ENCODE measurements at regions not wholly inside any gene's neighbourhood (a gene's known extent, or its start where the extent isn't known, plus 50 kb on each side); places are given as distances from the start of the nearest gene placed in this dataset.

DNA sequence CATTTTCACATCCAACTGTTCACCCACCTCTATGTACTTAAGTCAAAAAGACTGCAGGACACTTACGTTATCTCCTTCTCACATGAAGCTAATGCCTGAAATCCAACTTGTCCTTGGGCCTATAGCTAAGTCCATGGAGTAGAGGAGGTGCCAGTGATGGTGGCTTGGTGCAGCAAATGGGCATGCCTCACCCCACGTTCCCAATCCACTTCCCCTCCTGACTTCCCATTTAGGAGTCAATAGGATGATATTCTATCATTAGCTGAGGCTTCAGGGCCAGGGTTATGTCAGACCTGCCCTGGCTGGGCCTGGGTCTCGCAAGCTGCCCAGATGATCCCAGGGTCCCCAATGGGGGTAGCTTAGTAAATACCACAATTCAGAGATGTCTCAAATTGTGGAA lies 410.4 kb downstream of the MAFB start:
- Histone ChIP-seq H3K4me2 (ENCODE audit: low read depth, low read length, poor library complexity, severe bottlenecking) (no peak overlapping the region), H2AFZ (ENCODE audit: low read depth, low read length, severe bottlenecking) (no peak overlapping the region), H3K36me3 (ENCODE audit: low read length) (no peaks in the 10 kb centered on the region), H3K4me3 (ENCODE audit: insufficient read depth, low read length, poor library complexity, severe bottlenecking) (no peak overlapping the region), H3K9me2 (replicated peaks; ENCODE audit: insufficient read depth, low read length) (no peaks in the 10 kb centered on the region), H3F3A (ENCODE audit: insufficient read depth) (no peaks in the 10 kb centered on the region), H3K79me2 (ENCODE audit: insufficient read depth, low read length) (no peaks in the 10 kb centered on the region), H3K9ac (ENCODE audit: low read length) (no peak overlapping the region), H3K27me3 (ENCODE audit: low read length) (no peaks in the 10 kb centered on the region), H3K9me3 (ENCODE audit: insufficient read depth, low read length) (no peaks in the 10 kb centered on the region), H3K27ac (ENCODE audit: low read depth, low read length) (no peak overlapping the region), H4K20me1 (ENCODE audit: low read depth, low read length) (no peaks in the 10 kb centered on the region)
- no peak for TF ChIP-seq EZH2phosphoT487 (conservative IDR thresholded peaks at IDR 0.05; ENCODE audit: low read length)
- TF ChIP-seq, protein P1, sequence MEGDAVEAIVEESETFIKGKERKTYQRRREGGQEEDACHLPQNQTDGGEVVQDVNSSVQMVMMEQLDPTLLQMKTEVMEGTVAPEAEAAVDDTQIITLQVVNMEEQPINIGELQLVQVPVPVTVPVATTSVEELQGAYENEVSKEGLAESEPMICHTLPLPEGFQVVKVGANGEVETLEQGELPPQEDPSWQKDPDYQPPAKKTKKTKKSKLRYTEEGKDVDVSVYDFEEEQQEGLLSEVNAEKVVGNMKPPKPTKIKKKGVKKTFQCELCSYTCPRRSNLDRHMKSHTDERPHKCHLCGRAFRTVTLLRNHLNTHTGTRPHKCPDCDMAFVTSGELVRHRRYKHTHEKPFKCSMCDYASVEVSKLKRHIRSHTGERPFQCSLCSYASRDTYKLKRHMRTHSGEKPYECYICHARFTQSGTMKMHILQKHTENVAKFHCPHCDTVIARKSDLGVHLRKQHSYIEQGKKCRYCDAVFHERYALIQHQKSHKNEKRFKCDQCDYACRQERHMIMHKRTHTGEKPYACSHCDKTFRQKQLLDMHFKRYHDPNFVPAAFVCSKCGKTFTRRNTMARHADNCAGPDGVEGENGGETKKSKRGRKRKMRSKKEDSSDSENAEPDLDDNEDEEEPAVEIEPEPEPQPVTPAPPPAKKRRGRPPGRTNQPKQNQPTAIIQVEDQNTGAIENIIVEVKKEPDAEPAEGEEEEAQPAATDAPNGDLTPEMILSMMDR (IDR thresholded peaks at IDR 0.05; ENCODE audit: insufficient read depth, low read length, poor library complexity, severe bottlenecking): no peak

DNA sequence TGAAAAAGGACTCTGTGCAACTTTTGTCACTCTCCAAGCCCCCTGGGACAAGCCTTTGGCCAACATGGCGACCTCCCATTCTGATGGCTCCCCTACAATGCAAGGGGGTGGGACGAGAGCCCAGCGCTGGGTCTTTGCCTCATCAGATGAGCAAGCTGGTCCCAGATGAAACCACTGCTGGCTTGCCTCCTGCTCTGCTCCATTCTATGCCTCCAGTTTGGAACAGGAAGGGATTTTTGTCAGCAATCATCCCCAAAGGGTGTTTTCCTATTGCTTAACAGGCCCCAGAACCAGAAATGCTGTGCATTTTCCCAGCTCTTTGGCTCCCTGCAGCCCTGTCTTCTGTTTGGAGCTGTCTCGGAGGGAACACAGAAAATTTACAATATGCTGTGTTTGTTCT lies 412.7 kb downstream of the MAFB start:
- no peak overlapping the region for H2AFZ ChIP-seq (ENCODE audit: low read depth, low read length, severe bottlenecking)
- no peak overlapping the region for H3K4me2 ChIP-seq (ENCODE audit: low read depth, low read length, poor library complexity, severe bottlenecking)
- H3K4me3 ChIP-seq (ENCODE audit: insufficient read depth, low read length, poor library complexity, severe bottlenecking): no peak overlapping the region
- H3F3A ChIP-seq (ENCODE audit: insufficient read depth): no peaks in the 10 kb centered on the region
- H4K20me1 ChIP-seq (ENCODE audit: low read depth, low read length): no peaks in the 10 kb centered on the region
- no peak overlapping the region for H3K27ac ChIP-seq (ENCODE audit: low read depth, low read length)
- no peaks in the 10 kb centered on the region for H3K36me3 ChIP-seq (ENCODE audit: low read length)
- no peak overlapping the region for H3K9ac ChIP-seq (ENCODE audit: low read length)
- no peak for TF ChIP-seq EZH2phosphoT487 (conservative IDR thresholded peaks at IDR 0.05; ENCODE audit: low read length)
- TF ChIP-seq, protein P1 (IDR thresholded peaks at IDR 0.05; ENCODE audit: insufficient read depth, low read length, poor library complexity, severe bottlenecking): no peak
- no peaks in the 10 kb centered on the region for H3K9me3 ChIP-seq (ENCODE audit: insufficient read depth, low read length)
- H3K9me2 ChIP-seq (replicated peaks; ENCODE audit: insufficient read depth, low read length): no peaks in the 10 kb centered on the region
- no peaks in the 10 kb centered on the region for H3K79me2 ChIP-seq (ENCODE audit: insufficient read depth, low read length)
- H3K27me3 ChIP-seq (ENCODE audit: low read length): no peaks in the 10 kb centered on the region

DNA sequence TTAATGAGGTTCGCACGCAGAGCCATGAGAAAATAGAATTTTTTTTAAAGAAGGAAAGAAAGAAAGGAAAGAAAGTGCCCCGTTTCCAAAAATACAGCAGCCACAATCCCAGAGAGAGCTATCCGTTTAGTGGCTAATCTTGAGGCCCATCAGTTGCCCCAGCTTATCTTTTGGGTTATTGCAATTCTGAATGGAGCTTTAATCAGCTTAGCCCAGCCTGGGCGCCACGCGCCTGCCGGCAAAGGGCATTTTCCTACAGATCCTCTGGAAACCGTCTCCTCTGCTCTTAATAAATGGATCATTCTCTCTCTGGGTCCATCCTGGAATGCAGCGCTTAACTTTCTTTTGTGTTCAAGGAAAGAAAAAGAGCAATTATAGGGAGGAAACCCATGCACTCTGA lies 413.3 kb downstream of the MAFB start:
- no peak overlapping the region for H2AFZ ChIP-seq (ENCODE audit: low read depth, low read length, severe bottlenecking)
- H3K79me2 ChIP-seq (ENCODE audit: insufficient read depth, low read length): no peaks in the 10 kb centered on the region
- H3K4me2 ChIP-seq (ENCODE audit: low read depth, low read length, poor library complexity, severe bottlenecking): no peak overlapping the region
- H3K36me3 ChIP-seq (ENCODE audit: low read length): no peaks in the 10 kb centered on the region
- no peaks in the 10 kb centered on the region for H4K20me1 ChIP-seq (ENCODE audit: low read depth, low read length)
- TF ChIP-seq EZH2phosphoT487 (conservative IDR thresholded peaks at IDR 0.05; ENCODE audit: low read length): no peak
- TF ChIP-seq, protein P1 (IDR thresholded peaks at IDR 0.05; ENCODE audit: insufficient read depth, low read length, poor library complexity, severe bottlenecking): no peak
- H3K4me3 ChIP-seq (ENCODE audit: insufficient read depth, low read length, poor library complexity, severe bottlenecking): no peak overlapping the region
- no peaks in the 10 kb centered on the region for H3K9me2 ChIP-seq (replicated peaks; ENCODE audit: insufficient read depth, low read length)
- H3F3A ChIP-seq (ENCODE audit: insufficient read depth): no peaks in the 10 kb centered on the region
- no peak overlapping the region for H3K9ac ChIP-seq (ENCODE audit: low read length)
- no peaks in the 10 kb centered on the region for H3K9me3 ChIP-seq (ENCODE audit: insufficient read depth, low read length)
- H3K27ac ChIP-seq (ENCODE audit: low read depth, low read length): no peak overlapping the region
- H3K27me3 ChIP-seq (ENCODE audit: low read length): no peaks in the 10 kb centered on the region

Measured in SU-DHL-6 (cell line).